Neutrophil (primary cell): ENCODE measurements at regions not wholly inside any gene's neighbourhood (a gene's known extent, or its start where the extent isn't known, plus 50 kb on each side); places are given as distances from the start of the nearest gene placed in this dataset.

Experiments used
- H3K27ac ChIP-seq: fragments of 200-600 bp; sonication (generic); 2 replicates; pipeline ENCODE4 v1.5.1; 2016; ENCODE audit warnings: mild to moderate bottlenecking, moderate library complexity
- H3K27me3 ChIP-seq: fragments of 200-600 bp; sonication (generic); 2 replicates; pipeline ENCODE4 v1.6.0; 2016; ENCODE audit warnings: mild to moderate bottlenecking
- H3K36me3 ChIP-seq: fragments of 200-600 bp; sonication (generic); 2 replicates; pipeline ENCODE4 v1.5.1; 2017
- H3K4me1 ChIP-seq, 2 experiments: fragments of 200-600 bp in 1 of 2; sonication (generic) in 1 of 2; 1 replicate in 1 of 2; 2 replicates in 1 of 2; pipeline versions ENCODE4 v1.5.1 to v1.6.1; 2013 to 2016; ENCODE audit warnings: low read depth in 1 of 2, low read length in 1 of 2, mild to moderate bottlenecking in 1 of 2, moderate library complexity in 1 of 2; ENCODE audit not compliant: control insufficient read depth in 1 of 2, insufficient read depth in 1 of 2
- H3K4me3 ChIP-seq, 2 experiments: fragments of 200-600 bp in 1 of 2; sonication (generic) in 1 of 2; 1 replicate in 1 of 2; 2 replicates in 1 of 2; pipeline ENCODE4 v1.5.1; 2013 to 2016; ENCODE audit warnings: low read depth in 1 of 2, low read length in 1 of 2, mild to moderate bottlenecking in 1 of 2, moderate library complexity in 1 of 2
- H3K9me3 ChIP-seq: fragments of 200-600 bp; sonication (generic); 2 replicates; pipeline ENCODE4 v1.5.1; 2016
- TF ChIP-seq, protein P1 (sequence below): fragments of 200-600 bp; sonication (generic); IDR thresholded peaks from 2 replicates; pipeline ENCODE4 v1.5.1; 2016; ENCODE audit warnings: antibody characterized with exemption

GRCh38 chr12:88291498-88292131, 149.5 kb downstream of the TMTC3 start:
- Histone ChIP-seq H3K27ac (no peak overlapping the region), H3K4me1 (no peaks in the 10 kb centered on the region), H3K4me3 (no peak overlapping the region), H3K27me3 (no peaks in the 10 kb centered on the region), H3K9me3 (no peaks in the 10 kb centered on the region), H3K36me3 (no peaks in the 10 kb centered on the region)
- TF ChIP-seq, protein P1, sequence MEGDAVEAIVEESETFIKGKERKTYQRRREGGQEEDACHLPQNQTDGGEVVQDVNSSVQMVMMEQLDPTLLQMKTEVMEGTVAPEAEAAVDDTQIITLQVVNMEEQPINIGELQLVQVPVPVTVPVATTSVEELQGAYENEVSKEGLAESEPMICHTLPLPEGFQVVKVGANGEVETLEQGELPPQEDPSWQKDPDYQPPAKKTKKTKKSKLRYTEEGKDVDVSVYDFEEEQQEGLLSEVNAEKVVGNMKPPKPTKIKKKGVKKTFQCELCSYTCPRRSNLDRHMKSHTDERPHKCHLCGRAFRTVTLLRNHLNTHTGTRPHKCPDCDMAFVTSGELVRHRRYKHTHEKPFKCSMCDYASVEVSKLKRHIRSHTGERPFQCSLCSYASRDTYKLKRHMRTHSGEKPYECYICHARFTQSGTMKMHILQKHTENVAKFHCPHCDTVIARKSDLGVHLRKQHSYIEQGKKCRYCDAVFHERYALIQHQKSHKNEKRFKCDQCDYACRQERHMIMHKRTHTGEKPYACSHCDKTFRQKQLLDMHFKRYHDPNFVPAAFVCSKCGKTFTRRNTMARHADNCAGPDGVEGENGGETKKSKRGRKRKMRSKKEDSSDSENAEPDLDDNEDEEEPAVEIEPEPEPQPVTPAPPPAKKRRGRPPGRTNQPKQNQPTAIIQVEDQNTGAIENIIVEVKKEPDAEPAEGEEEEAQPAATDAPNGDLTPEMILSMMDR, result no peak

GRCh38 chr12:88298014-88298682, 156.0 kb downstream of the TMTC3 start:
- Histone ChIP-seq H3K4me3 (no peak overlapping the region), H3K36me3 (no peaks in the 10 kb centered on the region), H3K27me3 (no peaks in the 10 kb centered on the region), H3K27ac (no peak overlapping the region), H3K9me3 (no peaks in the 10 kb centered on the region), H3K4me1 (no peaks in the 10 kb centered on the region)
- TF ChIP-seq, protein P1, result no peak

DNA sequence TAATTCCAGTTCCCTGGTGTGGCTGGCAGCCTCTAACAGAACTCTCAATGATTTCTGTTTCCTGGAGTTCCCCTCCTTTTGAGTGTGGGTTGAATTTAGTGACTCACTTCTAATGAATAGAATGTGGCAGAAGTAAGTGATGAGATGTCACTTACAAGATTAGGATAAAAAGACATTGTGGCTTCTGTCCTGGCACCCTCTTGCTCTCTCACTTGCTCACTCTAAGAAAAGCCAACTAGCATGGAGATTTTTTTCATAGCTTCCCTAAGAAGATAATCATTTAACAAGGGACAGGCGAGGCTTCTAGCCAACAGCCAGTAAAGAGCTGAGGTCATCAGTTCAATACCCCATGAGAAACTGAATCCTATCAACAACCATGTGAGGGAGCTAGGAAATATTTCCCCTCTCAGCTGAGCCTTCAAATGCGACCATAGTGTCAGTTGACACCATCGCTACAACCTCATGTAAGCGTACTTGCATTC, 156.7 kb downstream of the TMTC3 start:
- Histone ChIP-seq H3K27me3 (no peaks in the 10 kb centered on the region), H3K36me3 (no peaks in the 10 kb centered on the region), H3K4me3 (no peak overlapping the region), H3K9me3 (no peaks in the 10 kb centered on the region), H3K27ac (no peak overlapping the region), H3K4me1 (no peaks in the 10 kb centered on the region)
- TF ChIP-seq, protein P1, result no peak

DNA sequence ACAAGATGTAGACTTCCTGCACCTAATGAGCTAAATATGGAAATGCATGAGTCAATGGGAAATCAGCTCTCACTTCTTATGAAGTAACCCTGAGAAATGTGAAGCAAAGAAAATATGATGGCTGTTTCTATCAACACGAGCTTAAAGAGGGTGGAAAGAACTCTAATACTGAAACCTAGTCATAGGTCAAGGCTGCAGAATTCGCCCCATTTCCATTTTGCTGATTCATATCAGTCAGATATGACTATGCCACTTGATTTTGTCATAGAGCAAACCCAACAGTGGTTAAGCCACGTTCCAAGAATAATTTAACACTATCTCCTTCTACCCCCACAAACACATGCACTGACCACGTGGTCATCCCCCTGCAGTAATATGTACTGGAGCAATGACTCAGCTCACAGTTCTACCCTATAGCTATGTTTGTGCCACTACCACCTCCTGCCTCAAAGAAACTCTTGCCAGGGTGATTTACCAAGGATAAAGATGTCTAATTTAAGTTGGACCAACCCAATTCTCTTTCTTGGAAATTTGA, 157.5 kb downstream of the TMTC3 start:
- TF ChIP-seq, protein P1, result no peak

DNA sequence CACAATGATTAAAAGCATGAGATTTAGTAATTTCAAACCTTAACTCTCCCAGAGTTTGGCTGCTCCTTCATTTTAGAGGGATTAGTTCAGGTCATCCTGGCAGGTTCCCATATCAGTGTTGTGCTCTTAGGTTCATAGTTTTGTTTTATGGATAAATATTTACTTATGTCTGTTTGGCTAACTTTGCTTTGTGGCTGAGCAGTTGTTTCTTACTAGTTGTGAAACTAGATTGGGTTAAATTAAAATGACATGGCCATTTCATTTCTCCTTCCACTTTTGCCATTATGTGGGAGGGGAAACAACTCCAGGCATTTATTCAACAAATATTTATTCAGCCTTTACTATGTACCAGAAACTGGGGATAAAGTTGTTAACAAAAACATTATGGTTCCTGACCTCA, 158.8 kb downstream of the TMTC3 start:
- Histone ChIP-seq H3K27me3 (no peaks in the 10 kb centered on the region), H3K36me3 (no peaks in the 10 kb centered on the region), H3K9me3 (no peaks in the 10 kb centered on the region), H3K4me1 (no peaks in the 10 kb centered on the region), H3K4me3 (no peak overlapping the region), H3K27ac (no peak overlapping the region)
- TF ChIP-seq, protein P1, result no peak

More for the DNA sequence above, 157.5 kb downstream of the TMTC3 start:
- Histone ChIP-seq H3K27me3 (no peaks in the 10 kb centered on the region), H3K4me1 (no peaks in the 10 kb centered on the region), H3K36me3 (no peaks in the 10 kb centered on the region), H3K27ac (no peak overlapping the region), H3K4me3 (no peak overlapping the region), H3K9me3 (no peaks in the 10 kb centered on the region)
